SKM-1 treated with dmso at 0.1 percent for 144 hours (cell line): ENCODE measurements at regions not wholly inside any gene's neighbourhood (a gene's known extent, or its start where the extent isn't known, plus 50 kb on each side); places are given as distances from the start of the nearest gene placed in this dataset.
A peak's percentile ranks its signal among the peaks of the same experiment; 100 is the strongest.

Source experiments
- DNase-seq: peaks from one replicate; lab custom pipeline; 2025; ENCODE audit not compliant: unreplicated experiment; lab: John Stamatoyannopoulos, UW

DNA sequence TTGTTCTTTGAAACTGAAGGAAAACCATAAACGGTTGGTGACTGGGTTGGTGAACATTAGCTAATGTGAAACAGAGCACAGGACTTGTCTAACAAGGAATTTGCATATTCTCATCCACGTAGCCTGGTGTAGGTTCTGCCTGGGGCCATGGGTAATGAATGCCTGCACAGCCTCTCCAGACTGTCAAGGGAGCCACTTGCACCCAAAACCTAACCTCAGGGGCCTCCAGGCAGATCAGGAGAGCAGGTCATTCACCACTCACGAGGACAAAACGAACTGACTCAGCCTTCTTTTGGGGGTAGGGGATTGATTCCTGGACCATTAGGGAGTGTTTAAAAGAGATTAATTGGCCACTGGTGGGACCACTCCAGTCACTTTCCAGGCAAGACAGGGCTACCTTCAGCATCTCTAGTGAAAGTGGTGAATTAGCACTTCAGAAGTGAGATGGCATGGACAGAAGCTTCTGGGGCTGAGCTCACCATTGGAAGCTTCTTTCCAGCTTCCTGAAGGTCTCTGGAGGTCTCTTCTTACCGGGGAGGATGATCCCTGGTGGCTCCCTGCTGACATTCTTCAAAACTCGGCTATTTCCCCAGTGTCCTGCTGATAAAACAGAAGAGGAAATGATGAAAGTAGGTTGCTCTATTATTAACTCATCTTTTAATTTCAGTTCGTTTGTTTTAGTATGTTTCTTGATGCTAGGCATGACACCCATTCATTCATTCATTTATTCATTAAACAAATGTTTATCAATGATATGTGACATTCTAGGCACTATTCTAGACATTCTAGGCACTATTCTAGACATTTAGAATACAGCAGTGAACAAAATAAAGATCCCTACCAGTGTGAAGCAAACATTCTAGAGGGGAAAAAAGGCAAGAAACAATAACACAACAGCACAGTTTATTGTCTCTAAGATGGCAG, 104.5 kb upstream of the LNX1 start:
- DNase-seq = no peak

DNA sequence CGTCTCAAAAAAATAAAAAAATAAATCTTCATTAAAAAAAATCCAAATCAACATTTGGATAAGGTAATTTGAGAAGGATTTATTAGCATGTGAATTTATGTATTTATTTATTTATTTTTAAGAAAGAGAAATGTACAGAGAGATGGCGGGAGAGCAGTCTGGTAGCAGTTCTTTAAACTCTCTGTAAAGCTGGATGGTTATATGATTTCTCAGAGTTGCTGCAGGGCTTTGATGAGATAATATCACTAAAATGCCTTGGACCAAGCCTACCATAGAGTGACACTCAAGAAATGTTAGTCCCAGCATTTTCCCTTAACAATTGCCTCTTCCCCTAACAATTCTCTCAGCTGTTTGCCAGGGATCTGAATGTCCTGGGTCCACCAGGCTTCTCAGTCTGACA, 103.4 kb upstream of the LNX1 start:
- DNase-seq = no peak

DNA sequence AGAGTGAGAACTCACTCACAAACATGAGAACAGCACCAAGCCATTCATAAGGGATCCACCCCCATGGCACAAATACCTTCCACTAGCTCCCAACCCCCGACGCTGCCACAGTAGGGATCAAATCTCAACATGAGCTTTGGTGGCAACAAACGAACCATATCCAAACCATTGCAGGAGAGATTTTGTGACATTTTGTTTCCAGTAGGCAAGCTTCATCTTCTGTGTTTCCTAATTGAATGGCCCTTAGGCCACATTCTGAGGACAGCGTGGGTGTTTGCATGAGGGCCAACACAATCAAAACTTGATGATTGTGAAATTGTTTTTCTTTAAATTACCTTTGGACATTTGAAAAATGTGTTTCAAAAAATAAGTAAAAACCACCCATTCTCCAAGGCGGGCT, 102.6 kb upstream of the LNX1 start:
- DNase-seq = no peak

DNA sequence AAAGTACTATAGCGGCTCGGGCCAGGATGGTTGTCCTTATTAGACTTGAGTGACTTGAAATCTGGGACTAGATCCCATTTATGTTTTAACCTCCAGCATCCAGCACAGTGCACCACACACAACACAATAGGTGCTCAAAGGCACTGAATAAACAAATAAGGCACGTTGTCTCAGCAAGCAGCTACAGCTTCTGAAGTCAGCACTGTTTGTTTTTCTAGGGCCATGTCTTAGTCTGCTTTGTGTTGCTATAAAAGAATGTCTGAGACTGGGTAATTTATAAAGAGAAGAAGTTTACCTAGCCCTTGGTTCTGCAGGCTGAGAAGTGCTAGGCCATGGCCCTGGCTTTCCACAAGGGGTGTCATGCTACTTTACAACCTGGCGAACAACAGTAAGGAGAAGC, 102.1 kb upstream of the LNX1 start:
- no peak for DNase-seq

DNA sequence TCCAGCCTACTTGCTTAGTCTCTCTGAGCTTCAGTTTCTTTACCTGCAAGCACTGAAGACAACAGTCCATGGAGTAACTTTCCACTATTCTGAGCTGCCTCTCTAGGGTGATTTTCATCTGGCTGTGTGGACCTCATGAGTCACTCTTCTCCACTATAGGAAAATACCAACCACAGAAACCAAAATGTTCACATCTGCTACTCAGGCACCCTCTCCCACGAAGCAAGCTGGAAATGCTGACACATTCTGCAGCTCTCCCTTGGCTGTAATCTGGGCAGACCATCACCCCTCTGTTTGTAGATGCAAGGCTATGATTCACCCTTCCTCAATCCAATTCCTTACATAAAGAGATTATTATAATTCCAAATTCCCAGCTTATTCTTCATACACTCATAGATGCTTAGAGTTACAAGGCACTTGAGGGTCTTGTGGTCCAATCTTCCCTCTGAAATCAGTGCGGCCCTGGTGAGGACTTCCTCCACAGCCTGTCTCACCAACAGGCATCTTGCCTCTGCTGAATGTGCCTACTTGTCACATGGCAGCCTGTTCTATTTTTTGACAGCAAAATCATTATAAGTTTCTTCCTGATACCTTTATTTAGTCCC, 97.0 kb upstream of the LNX1 start:
- DNase-seq = no peak

DNA sequence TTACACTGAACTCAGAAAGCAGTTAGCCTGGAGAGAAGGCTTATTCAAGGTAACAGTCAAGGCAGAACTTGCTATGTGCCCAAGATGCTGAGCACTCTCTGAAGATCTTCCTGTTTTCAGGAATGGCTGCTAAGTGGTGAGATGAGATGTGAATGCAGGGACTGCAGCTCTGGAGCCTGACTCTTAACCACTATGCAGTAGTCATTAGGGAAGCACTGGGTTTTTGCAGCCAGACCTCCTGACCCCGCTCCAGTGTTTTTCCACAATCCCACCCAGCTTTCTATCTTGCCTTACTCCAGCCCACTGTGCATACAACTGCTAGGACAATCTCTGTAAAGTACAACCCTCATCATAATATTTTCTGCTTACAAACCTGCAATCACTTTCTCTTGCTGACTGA, 95.2 kb upstream of the LNX1 start:
- no peak for DNase-seq

DNA sequence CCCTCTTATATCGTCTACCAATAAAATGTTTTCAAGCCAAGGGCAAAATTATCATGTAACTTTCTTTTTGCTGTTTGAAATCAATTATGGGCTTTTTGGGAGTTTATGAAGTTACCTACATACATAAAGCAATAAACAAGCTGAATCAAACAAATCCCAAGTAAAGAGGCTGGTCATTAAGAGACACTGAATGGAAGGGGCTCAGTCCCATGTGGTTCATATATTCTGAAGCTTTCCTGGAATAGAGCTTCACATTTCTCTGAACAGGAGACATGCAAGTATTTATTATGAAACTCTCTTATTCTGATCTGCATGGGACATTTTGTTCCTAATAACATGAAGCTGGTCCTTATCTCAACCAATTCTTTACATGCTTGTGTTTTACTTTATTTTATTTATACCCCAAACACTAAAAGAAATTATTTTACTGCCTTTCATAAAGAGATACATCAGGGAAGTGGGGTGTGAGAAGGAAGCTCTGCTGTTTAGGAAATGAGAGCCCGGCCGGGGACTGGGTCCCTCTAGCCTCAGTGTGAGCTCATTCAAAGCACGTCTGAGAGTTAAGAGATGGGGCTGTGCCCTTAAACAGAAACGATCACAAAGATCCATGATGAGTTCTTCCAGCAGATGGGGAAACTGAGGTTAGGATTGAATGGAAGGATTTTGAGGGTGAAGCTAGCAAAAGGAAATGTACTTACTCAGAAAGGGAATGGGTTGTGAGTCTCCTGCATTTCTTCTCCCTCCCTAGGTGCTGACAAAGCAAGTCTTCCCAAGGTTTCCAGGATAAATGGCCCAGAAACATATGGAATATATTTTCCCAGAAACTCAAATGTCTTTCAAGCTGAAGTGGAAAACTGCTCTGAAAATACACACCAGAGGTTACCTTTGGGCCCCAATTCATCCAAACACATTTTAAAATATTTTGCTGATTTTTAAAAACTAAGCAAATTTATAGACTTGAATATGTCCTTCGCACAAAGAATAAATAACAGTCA, 93.1 kb upstream of the LNX1 start:
- DNase-seq = no peak

DNA sequence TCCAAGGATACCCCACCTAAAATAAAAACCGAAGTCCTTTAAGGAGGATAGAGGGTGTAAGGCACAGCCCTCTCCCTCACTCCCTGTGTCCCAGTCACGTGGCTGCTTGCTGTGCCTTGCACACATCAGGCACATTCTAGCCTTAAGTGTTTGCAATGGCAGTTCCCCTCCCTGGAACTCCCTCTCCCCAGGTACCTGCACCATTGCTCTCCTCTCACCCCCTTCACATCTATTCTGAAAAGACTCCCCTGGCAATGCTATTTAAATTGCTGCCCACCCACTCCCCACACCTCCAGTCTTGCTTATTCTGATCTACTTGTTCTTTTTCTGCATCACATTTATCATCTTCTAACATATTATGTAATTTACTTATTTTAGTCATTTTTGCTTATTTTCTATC, 91.6 kb upstream of the LNX1 start:
- DNase-seq = no peak

DNA sequence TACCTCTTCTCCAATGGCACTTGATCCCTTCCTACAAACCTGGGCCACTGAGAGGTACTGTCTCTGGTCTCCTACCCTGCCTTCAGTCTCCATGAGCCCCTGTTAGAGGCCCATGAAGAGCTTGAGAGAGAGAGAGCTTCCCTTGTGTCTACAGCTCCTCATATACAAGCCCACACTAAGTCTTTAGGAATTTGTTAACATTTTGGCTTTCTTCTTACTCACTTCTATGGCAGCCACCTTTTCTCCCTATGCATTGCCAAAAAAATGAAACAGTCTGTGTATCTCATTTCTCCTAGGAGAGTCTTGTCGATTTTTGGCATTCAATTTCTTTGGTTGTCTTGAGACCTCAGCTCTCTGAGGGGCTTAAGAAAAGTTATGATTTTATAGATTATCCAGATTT, 90.9 kb upstream of the LNX1 start:
- no peak for DNase-seq

DNA sequence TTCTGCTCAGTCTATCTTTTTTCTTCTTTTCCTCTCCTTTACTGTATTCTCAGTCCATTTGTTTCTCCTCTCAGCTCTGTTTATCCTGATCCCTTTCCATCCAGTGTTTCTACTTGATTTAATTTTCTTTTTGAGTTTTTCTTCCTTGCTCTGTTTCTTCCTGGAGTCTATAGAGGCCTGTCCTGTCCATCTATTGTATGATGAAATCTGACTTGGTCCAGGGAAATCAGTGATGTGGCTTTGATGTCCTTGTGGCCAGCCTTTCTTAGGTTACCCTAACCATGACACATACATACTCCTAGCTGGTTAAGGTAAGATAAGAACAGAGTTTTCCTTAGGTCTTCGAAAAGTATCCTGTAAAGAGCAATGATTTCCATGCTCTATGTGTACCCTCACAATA, 89.3 kb upstream of the LNX1 start:
- DNase-seq = no peak

DNA sequence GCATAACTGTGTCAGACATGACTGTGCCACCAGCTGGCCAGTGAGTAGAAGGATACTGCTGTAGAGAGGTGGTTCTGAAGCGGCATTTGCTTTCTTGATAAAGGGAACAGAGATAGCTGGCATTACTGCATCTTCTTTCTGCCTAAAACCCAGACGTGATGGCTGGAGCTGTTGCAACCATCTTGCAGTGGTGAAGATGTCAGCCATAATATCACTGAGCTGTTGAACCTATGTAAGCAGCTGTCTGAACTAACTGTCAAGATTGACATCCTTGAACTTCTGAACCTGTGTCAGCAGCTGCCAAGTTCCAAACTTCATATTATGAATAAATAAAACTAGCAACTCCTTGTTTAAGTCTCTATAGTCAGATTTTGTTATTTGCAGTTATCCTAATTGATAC, 88.9 kb upstream of the LNX1 start:
- no peak for DNase-seq

DNA sequence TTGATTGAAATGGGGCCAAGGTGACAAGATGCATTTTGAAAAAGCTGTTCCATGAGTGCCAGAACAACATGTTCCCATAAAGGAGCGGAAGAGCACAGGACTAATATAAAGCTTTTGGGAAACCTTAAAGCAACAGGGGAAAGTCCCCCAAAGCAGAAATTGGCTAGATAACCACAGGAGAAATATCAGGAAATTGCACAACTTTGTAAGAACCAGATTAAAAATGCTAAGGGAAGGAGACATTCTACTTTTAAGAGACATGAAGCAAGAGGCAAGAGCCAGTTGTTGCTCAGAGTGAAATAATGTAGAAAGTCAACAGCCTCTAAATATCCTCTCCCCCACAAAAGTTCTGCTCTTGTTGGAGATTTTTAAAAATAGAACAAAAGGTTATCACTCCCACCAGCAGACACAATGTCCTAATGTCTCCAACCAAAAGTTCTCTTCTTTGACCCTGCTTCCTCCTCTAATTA, 85.2 kb upstream of the LNX1 start:
- peak; percentile 51 for DNase-seq

DNA sequence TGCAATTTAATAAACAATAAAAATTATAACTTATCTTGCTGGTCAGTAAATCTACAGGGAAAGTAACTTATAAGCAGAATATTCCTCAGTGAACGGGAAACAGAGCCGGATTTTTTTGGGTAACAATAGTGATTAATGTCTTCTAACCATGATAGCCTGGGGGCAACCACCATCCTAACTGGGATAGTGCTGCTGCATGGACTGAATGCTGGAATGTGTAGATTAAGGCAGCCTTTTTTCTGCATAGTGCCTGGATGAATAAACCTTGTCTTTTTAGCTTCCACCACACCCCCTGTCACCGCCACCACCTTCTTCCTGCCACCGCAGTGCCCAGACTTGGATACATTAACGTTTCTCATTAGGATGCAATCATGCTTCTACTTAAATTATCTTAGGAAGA, 83.6 kb upstream of the LNX1 start:
- no peak for DNase-seq

DNA sequence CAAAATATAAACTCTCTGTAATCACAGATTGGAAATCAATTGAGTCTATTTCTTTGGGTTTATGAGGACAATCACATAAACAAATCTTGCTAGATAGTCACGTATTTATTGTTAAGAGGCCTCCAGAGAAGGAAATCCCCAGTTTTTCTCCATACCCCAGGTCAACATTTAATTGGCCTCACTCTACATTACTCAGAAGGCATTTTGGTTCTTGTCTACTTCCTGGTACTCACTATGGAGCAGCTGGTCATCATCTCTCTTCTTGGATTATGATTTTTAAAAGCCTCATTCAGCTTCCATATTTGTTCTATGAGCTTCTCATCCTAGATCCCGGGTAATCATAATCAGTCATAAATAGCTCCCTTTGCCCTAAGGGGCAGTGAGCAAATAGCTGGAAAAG, 81.6 kb upstream of the LNX1 start:
- DNase-seq = no peak

DNA sequence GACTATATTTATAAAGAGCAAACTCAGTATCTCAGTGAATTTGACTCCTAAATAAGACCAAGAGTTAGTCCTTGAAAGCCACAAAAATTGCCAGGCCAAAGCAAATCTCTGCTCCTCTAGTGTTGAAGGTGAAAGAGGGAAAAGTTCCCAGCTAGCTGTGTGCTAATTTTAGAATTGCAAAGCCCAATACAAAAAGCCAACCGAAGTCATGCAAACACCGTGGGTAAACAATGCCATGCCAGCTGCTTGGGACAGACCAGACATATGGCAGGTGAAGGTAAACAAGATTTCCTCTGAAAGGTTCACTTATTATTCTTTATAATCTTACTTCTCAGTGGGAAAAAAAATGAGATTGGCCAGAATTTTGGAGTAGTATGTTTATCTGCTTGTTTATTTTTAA, 80.5 kb upstream of the LNX1 start:
- no peak for DNase-seq

DNA sequence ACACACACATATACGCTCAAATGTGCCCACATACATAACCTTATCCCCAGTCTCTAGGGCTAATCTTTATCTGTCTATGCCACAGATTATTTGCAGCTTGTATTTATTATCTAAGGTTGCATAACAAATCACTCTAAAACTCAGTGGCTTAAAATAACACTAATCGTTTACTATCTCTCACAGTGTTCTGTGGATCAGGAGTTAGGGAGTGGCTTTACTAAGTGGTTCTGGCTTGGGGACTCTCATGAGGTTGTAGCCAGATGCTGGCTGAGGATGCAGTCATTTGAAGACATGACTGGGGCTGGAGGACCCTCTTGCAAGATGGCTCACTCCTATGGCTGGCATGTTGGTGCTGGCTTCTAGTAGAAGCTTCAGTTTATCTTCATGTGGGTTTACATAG, 68.5 kb upstream of the LNX1 start:
- DNase-seq = no peak

DNA sequence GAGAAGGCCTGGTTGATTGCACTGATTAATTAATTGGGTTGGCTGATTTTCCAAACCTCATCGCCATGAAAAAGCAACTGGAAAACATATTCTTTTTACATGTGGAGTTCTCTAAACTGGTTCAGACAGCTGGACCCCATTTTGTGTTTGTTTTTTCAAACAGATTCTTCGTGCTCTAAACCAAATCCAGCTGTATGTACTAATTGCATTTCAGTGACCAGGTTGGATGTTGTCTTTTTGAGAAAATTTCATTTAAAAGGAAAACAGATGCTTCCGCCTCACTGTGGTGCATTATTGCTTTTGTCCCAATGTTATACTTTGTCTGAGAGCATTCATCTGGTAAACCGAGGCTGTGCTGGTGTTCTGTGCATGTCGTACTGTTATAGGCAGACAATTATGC, 67.8 kb upstream of the LNX1 start:
- no peak for DNase-seq

DNA sequence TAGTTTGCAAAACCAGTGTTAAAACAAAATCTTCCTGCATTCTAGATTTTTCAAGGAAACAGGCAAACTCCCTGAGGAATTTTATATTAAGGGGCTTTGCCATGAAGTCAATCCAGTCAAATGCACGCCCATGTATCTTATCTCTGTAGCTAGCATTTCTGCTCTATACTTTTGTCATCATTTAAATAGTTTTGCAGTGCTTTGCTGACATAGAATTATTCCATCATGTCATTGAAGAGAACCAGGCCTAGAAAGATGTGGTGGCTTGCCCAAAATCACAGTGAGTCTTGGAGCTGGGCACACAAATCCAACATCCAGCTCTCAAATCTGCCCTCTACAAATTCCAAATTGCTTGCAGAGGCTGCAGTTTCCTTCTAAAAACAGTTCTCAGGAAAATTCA, 66.7 kb upstream of the LNX1 start:
- DNase-seq = no peak

DNA sequence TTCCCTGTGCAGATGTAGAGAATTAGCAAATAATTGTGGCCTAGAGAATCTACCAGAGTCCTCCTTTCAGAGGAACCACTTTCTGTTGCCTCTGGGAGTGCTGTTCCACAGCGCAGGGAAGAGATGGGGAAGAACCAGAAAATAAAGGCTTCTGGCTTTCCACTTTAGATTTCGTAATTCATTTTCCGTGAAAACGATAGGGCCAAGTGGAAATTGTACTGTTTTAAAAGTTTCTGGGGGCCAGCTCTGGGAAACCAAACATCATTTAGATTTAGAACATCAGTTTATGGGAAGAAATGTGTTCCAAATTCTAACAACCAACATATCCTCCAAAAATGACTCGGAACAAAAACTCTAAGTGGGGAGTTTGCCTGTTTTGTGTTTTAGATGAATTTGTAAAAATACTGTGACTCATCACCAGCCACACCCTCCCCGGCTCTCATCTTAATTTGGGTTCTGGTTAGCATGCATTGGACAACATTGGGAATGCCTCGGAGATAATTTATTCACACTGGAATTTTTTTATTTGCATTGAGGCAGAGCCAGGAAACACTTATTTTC, 65.2 kb upstream of the LNX1 start:
- no peak for DNase-seq

DNA sequence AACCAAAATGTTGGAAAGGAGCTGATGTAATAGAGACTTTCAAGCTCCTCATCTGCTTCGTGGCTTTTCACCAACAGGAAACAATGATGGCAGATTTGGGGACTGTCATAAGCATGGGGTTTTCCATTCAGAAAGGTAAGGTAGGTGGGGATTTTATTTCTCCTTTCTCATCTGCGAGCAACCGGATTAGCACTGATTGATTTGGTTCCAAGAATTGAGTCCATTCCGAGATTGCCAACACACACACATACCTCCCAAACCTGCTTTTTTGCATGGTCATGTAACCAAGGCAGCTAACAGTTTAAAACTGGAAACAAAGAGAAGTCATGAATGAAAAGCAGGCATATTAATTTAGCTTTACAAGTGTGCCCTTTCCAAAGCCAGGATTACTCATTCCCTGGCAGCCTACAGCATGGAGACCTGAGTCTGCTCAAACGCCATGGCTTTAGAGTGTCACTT, 63.0 kb upstream of the LNX1 start:
- no peak for DNase-seq

DNA sequence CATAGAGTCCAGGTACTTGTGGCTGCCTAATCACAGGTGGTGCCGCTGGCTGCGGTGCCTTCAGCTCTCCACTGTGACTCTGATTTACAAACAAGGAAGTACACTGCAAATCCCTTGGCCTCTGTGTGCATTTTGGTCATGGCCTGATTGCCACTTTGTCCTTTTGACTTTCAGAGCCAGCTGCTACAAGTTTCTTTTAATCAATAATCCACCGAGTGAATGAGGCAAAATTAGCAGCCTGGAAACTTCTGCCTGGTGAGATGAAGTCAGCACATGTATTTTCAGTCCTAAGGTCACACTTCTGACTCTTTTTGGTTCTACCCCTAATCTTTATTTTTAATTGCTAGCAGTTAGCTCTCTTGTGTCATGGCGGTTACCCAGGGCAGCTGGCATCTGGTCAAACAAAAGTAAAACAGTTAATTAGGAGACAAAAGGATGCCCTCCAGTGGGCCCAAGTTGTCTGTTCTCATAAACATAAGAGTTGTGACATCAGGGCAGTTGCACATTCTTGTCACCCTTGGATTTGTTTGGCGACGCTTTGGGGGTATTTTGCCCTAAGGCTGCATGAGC, 62.3 kb upstream of the LNX1 start:
- DNase-seq = no peak
